GM19043 (cell line): ENCODE measurements at regions not wholly inside any gene's neighbourhood (a gene's known extent, or its start where the extent isn't known, plus 50 kb on each side); places are given as distances from the start of the nearest gene placed in this dataset.

Experiments
- ATAC-seq: cut with Tn5 transposase; IDR thresholded peaks from one replicate; pipeline ENCODE4 v1.9.1; 2021; ENCODE audit warnings: low read depth; ENCODE audit not compliant: unreplicated experiment

DNA sequence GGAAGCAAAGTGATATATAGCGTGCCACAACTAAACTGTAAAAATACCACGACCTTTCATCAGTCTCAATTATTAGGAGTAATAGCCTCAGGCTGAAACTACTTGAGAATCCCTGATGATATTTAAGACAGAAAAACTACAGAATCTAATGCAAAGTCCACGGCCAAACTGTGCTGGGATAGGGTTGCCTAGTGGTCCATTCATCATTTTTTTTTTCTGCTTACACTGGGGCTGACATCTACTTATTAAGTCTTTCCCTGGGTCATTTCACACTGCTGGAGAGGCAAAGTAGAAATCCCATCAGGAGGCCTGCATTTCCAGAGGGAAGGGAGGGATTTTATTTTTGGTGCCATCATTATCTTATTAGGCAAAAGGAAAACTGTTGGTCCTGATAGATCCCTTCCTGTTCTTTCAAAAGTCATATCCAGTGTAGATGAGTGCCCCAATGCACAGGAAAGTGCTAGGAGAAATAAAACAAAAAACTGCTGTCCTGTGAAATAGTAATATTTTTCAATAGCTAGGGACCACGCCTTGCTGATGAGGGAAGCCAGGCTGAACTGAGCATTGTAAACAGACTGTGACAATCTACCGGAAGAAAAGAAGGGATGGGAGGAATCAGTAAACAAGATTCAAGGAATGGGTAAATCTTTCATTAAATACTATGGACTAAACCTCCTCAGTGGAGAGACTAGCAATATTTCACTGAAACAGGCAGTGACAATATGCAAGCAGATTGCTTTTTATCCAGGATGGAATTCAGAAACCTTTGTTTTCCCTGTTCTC is 644.3 kb downstream of the IRS1 start:
- ATAC-seq, result no peak

DNA sequence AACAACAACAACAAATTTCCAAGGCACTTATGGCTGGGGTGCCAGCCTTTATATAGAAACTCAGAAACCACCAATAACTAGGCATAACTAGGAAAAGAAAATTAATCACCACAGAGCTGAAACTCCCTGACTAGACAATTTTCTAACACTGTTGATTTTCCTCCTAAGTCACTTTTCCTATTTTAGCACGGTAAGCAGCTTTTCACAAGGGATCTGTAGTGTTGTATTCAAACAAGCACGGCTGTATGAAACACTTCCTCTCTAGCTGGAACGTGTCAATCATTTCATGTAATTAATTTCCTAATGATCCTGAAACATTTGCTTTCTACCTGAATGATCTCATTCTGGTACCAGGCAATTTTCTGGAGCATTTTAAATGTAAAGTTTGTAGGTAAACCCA is 645.0 kb downstream of the IRS1 start:
- no peak for ATAC-seq

DNA sequence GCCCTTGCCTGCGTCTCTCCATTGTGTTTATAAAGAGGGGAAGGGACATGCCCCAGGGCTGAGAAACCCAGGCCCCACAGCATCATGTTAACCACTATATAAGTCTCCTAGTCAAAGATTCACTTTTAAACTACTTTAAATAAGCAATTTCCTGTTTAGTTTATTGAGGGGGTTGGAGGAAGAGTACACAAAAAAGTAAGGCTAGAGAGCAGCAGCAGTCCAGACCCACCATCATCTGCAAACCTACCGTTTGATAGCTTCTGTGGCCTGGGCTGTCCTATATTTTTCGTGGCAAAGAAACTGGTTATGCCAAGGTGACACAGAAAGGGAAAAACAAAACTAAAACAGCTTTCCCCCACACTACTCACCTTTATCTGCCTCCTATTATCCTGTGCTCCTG is 646.1 kb downstream of the IRS1 start:
- no peak for ATAC-seq

DNA sequence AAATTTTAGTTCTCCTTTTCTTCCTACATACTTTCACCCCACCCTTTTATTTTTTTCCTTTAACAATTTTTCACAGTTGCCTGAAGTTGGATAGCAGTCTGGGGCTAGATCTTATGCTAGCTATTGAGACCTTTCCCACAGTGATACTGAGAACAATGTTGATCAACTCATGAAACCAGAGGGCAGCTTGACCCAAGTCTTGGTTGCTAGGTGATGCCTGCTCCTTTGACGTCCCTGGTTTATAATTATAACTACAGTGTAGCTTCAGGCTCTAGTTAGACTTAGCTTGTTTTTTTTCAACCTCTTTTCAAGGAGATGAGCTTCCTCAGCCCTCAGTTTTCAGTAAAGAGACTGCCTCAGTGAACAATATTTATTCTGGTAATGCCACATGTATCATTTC is 648.5 kb downstream of the IRS1 start:
- no peak for ATAC-seq

GRCh38 chr2:226143091-226143490 is 656.5 kb downstream of the IRS1 start:
- no peak for ATAC-seq

- ATAC-seq, result no peak
These were observed 657.2 kb downstream of the IRS1 start for GRCh38 chr2:226142463-226142862.

DNA sequence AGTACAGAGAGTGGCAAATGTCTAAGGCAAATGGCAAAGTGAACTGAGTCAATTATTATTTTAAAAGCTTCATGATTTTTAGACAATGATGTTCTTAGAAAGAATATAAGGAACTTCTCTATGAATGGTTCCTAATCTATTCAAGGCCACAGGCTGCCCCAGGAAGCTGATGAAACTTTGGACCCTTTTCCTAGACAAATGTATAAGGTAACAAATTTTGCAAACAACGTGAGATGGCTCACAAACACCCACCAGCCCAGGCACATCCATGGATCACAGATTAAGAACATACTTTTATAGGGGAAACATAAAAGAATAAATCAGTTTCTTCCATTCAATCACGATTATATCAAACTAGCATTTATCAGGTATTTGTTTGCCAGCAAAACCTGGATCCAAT is 659.0 kb downstream of the IRS1 start:
- no peak for ATAC-seq

DNA sequence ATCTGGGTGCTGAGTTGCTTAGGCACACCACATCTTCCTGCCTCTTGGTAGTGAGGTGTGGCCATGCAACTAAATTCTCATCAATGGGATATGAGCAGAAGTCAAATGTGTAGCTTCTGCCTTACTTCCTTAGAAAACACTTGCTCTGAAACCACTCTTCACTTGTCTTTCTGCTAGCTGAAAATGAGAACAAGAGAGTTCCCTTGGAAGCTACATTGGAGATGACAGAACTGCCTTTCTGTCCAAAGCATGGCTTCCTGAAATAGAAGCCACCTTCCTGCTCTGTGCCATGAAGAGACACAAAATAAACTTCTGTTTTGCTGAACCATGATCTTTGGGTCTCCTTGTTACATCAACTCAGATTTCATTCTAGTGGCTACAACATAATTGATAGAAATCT is 659.9 kb downstream of the IRS1 start:
- ATAC-seq, result no peak

DNA sequence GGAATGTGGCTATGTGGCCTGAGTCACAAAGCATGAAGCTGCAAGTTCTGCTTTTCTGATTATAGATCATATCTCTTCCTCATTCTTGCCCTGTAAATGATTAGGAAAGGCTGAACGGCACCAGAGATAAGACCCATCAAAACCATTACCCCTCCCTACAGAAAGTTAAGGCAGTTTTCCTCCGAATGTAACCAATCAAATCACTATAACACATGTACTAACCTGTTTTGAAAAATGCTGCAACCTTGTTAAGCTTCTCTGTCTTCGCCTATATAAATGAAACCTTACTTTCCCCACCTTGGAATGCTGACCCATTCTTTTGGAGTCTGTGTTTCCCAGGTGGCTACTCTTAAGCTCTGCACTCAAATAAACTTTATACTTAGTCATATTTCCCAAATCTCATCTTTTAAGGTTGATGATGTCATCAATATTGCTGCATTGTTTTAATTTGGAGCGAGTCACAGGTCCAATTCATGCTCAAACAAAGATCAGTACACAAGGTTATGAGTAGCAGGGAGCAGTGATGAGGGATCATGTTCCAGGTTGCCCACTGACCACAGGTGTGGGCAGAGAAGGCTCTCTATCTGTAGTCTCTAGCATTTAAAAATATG is 662.3 kb downstream of the IRS1 start:
- ATAC-seq, result peak; percentile 54

DNA sequence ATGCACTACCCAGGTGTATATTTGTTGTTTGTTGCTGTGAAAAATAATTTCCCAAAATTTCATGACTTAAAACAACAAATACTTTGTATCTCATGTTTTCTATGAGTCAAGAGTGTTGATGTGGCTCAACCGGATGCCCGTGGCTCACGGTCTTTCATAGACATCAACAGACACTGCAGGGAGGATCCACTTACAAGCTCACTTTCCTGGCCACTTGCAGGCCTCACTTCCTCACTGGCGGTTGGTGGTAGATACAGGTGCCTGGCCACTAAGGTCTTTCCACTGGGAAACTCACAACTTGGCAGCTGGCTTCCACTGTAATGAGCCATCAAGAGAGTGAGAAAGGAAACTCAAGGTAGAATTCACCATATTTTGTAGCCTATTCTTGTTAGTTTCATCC is 662.9 kb downstream of the IRS1 start:
- peak; percentile 77 for ATAC-seq

DNA sequence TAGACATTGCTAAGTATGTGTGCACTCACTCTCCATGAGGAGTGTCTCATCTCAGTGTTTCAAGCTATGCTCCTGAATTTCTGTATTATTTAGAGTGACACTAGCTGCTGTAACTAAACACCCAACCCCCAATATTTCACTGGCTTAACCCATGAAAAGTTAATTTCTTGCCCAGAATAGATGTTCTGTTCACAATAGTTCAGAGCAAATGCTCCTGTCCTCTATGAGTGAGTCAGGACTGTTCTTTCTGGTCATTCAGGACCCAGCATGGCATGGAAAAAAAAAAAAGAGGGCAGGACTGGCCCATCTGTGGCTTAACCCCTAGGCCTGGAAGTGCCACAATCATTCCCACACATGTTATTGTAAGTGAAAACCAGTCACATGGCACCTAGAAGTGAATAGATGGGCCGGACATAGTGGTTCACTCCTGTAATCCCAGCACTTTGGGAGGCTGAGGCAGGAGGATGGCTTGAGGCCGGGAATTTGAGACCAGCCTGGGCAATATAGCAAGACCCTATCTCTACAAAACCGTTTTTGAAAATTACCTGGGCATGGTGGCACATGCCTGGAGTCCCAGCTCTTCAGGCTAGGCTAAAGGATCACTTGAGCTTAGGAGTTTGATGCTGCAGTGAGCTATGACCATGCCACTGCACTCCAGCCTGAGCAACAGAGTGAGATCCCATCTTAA is 663.6 kb downstream of the IRS1 start:
- no peak for ATAC-seq

DNA sequence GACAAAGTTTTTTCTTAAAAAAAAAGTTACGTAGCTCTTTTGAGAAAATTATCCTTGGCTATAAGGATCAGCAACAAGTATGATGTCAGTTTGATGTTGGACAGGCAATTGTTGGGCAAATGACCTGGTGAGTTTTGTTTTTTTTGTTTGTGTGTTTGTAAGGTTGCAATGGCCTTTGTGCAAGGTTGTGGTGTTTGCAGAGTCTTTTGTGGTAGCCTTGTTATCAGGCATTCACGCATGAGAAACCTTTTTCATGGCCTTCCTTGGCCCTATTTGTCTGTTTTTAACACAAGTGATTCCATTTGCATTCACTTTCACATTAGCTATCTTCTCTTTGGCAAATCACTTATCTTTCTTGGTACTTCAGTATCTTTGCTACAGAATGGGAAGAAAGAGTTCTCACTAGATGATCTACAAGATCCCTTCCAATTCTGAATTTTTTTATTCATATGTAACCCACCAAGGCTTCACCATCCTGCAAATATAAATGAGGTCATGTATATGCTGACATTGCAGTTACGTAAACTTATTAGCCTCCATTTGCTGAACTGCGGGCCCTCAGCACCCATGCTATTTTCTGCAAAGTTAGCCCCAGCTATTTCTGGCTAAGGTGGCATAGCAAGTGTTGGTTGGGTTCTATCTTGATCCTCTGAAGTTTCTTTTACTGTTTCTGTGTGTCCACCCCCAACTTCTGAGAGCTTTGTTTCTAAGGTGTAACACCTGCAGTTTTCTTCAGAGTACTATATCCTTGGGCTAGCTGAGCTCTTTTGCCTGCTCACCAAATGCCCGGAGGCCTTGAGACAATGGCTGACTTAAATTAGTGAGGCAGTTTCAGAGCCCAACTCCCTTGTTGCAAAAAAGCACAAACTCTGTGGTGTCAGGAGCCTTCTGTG is 667.1 kb downstream of the IRS1 start:
- ATAC-seq, result no peak

DNA sequence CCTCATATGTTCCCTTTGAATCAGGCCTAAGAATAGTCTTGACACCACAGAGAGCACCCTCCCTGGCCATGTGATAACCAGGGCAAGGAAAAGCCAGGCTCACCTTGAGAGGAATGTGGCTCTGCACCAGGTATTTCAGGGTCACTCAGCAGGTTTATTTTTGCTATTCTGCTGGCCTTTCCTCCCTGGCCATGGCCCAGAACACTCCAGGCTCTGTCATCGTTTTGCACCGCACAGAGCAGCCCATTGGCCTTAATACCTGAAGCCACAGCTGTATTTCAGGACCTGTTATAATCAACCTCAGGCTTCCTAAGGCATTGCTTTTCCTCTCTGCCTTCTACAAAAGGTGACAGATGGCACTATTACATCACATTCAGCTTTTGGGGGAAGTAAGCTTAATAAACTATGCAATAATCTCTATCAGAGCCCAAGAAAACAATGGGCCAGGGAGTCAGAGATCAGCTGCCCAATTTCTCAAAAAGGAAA is 668.3 kb downstream of the IRS1 start:
- ATAC-seq, result no peak

DNA sequence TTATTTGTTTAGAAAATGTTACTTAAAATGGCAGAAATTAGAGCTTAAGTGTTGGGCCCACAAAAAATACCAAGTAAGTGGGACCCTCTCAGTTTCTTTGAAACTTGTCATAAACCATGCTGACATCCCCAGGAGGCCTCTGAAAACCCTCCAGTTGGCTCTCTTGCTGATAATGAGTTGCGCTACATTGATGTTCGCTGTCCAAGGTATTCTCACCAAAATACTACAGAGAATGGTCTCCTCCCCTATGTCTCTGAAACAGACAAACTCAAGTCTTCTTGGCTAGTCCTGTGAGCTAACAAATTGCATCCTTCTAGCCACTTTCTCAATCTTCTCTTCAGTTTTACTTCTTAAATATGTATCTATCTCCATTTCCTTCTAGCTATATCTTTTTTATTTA is 669.4 kb downstream of the IRS1 start:
- ATAC-seq, result no peak

DNA sequence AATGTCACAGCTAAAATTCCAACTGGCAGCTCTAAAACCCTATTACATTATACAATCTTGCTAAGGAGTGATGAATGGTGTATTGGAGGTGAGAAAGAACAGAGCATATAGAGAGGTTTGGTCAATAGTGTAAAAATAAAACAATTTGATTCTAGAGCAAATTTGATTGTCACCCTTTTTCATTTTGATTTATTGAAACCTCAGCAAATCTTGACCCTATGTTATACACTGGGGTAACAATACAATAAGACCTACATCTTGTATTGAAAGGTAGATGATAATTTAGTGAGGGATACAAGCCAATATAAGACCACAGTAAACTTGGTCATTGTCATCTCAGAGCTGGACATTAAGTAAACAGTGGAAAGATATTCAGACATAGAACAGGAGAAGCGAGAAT is 671.9 kb downstream of the IRS1 start:
- no peak for ATAC-seq

GRCh38 chr2:226126104-226126503 is 673.5 kb downstream of the IRS1 start:
- no peak for ATAC-seq

GRCh38 chr2:226125176-226125883 is 674.3 kb downstream of the IRS1 start:
- ATAC-seq, result no peak

GRCh38 chr2:226124548-226125011 is 675.0 kb downstream of the IRS1 start:
- ATAC-seq, result no peak

GRCh38 chr2:226123300-226123699 is 676.3 kb downstream of the IRS1 start:
- no peak for ATAC-seq

DNA sequence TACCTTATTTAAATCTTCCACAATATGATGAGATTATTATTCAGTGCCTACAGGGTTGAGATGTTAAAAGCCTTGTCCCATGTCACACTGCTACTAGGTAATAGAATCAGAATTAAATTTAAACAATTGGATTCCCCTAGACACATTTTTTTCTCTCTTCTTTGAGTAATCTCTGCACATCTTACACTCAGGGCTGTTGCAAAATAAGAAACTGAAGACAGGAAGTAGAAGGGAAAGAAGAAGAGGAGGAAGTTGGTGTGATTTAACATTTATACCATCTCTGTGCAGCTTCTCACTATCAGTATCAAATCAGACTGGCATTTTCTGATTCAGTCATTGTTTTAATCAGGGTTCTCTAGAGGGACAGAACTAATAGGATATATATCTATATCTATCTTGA is 677.6 kb downstream of the IRS1 start:
- no peak for ATAC-seq
